ENCODE measurements at regions not wholly inside any gene's neighbourhood (a gene's known extent, or its start where the extent isn't known, plus 50 kb on each side); places are given as distances from the start of the nearest gene placed in this dataset.

DNA sequence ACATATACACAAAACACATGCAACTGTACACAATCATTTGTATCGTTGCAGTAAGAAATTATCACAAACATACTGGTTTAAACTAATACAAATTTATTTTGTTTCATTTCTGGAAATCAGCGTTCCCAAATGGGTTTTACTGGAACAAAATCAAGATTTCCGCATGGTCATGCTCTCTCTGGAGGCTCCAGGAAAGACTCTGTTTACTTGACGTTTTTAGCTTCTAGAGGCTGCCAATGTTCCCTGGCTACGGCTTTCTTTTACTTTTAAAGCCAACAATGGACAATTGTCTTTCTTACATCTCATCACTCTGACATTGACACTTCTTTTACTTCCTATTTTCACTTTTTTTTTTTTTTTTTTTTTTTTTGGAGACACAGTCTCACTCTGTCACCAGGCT is 793.1 kb downstream of the CDH9 start:
- intact Hi-C loops (cut with DNase I): no loop called here
- 25% methylated on average over 5 of the region's 5 CpGs for WGBS
- TF ChIP-seq POLR2A (IDR thresholded peaks at IDR 0.05): no peak
- peak; percentile 51 for TF ChIP-seq POLR2AphosphoS5 (IDR thresholded peaks at IDR 0.05)
- H3K27ac ChIP-seq: no peak overlapping the region
- DNase-seq (ENCODE audit: low spot score): no peak
- H3K4me1 ChIP-seq (replicated peaks): no peaks in the 10 kb centered on the region
- no peaks in the 10 kb centered on the region for H3K9me3 ChIP-seq
- H3K27me3 ChIP-seq (replicated peaks; ENCODE audit: insufficient read depth): no peaks in the 10 kb centered on the region
- no peaks in the 10 kb centered on the region for H3K36me3 ChIP-seq
- no peak overlapping the region for H3K4me3 ChIP-seq

DNA sequence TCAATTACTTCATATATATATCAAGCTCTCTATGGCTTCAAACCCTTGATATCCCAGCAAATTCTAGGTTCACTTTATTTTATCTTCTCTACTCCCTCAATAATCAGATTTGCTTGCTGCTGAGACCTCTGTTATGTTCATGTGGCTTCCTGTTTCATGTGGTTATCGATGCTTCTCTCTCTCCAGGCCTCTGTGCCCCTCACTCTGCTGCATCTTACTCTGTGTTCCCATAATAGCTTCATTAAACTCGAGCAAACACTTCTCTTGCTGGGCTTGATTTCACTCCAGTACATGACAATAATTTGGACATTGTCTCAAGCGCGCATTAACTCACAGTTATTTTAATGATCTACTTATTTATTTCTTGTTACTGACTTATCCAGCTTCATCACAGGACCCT is 798.8 kb downstream of the CDH9 start:
- WGBS: 65% methylated on average over 4 of the region's 4 CpGs
- intact Hi-C loops (cut with DNase I): no loop called here
- DNase-seq (ENCODE audit: low spot score): no peak
- no peaks in the 10 kb centered on the region for H3K9me3 ChIP-seq
- no peaks in the 10 kb centered on the region for H3K4me1 ChIP-seq (replicated peaks)
- H3K27me3 ChIP-seq (replicated peaks; ENCODE audit: insufficient read depth): no peaks in the 10 kb centered on the region
- H3K27ac ChIP-seq: no peak overlapping the region
- TF ChIP-seq POLR2AphosphoS5 (IDR thresholded peaks at IDR 0.05) (no peak), POLR2A (IDR thresholded peaks at IDR 0.05) (no peak)
- TF ChIP-seq, protein P1, sequence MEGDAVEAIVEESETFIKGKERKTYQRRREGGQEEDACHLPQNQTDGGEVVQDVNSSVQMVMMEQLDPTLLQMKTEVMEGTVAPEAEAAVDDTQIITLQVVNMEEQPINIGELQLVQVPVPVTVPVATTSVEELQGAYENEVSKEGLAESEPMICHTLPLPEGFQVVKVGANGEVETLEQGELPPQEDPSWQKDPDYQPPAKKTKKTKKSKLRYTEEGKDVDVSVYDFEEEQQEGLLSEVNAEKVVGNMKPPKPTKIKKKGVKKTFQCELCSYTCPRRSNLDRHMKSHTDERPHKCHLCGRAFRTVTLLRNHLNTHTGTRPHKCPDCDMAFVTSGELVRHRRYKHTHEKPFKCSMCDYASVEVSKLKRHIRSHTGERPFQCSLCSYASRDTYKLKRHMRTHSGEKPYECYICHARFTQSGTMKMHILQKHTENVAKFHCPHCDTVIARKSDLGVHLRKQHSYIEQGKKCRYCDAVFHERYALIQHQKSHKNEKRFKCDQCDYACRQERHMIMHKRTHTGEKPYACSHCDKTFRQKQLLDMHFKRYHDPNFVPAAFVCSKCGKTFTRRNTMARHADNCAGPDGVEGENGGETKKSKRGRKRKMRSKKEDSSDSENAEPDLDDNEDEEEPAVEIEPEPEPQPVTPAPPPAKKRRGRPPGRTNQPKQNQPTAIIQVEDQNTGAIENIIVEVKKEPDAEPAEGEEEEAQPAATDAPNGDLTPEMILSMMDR (IDR thresholded peaks at IDR 0.05): no peak
- H3K36me3 ChIP-seq: no peaks in the 10 kb centered on the region
- no peak overlapping the region for H3K4me3 ChIP-seq

DNA sequence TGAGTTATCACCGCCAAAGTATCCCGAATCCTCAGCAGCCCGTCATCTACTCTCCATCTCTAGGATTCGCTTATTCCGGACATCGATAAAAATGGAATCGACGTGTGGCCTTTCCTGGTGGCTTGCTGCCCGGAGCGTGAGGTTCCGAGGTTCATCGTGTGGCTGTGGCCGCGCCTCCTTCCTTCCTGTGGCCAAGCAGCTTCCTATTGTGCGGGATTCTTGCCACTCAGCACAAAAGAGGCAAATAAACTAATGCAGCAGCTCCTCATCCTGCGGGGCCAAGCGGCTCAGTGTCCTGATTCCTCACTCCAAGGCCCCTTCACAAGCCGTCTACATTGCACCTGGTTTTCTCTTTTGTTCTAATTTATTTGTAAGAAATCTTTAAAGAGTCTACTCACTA is 800.9 kb downstream of the CDH9 start:
- DNase-seq (ENCODE audit: low spot score): no peak
- no peaks in the 10 kb centered on the region for H3K4me1 ChIP-seq (replicated peaks)
- no peaks in the 10 kb centered on the region for H3K36me3 ChIP-seq
- H3K27me3 ChIP-seq (replicated peaks; ENCODE audit: insufficient read depth): no peaks in the 10 kb centered on the region
- no peak overlapping the region for H3K4me3 ChIP-seq
- no peak overlapping the region for H3K27ac ChIP-seq
- intact Hi-C loops (cut with DNase I): no loop called here
- WGBS: 93% methylated on average over 18 of the region's 18 CpGs
- TF ChIP-seq POLR2A (IDR thresholded peaks at IDR 0.05) (no peak), POLR2AphosphoS5 (IDR thresholded peaks at IDR 0.05) (no peak)
- TF ChIP-seq, protein P1 (IDR thresholded peaks at IDR 0.05): no peak
- no peaks in the 10 kb centered on the region for H3K9me3 ChIP-seq

DNA sequence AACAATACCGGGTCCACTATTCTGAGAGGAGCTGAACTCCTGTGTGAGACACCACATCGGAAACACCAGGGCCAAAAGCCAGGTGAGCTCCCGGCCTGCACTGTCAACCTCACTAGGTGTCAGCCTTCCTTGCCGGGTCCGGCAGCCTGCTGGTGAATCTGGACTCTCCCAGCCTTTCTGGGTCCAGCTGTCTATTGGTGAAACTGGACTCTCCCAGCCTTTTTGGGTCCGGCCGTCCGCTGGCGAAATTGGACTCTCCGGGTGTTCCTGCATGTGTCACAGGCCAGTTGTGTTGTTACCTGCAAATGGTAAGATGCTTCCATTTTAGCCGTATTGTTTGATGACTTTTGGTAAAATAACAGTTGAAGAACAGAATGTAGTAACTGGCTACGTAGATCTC is 801.5 kb downstream of the CDH9 start:
- Histone ChIP-seq H3K4me3 (no peak overlapping the region), H3K36me3 (no peaks in the 10 kb centered on the region), H3K4me1 (replicated peaks) (no peaks in the 10 kb centered on the region), H3K27me3 (replicated peaks; ENCODE audit: insufficient read depth) (no peaks in the 10 kb centered on the region), H3K9me3 (no peaks in the 10 kb centered on the region), H3K27ac (no peak overlapping the region)
- no peak for DNase-seq (ENCODE audit: low spot score)
- 96% methylated on average over 12 of the region's 12 CpGs for WGBS
- intact Hi-C loops (cut with DNase I): no loop called here
- TF ChIP-seq, protein P1 (IDR thresholded peaks at IDR 0.05): no peak
- TF ChIP-seq POLR2A (IDR thresholded peaks at IDR 0.05): no peak

DNA sequence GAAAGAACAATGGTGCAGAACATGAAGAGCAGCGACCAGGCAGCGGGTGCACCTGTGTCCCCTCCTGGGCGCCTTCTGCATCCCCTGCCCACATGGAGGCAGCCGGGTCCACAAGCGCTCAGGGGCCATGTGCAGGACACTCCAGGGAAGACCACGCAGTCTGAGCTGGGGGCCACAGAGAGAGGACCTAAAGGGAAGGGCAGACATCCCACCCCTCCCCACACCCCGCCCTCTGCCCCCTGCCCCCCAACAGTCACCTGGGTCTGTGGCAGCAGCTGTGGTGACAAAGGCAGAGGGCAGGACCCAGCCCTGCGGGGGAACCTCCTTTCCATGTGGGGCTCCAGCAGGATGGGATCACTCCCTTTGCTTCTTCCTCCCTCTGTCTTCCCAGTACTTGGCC is 805.7 kb downstream of the CDH9 start:
- TF ChIP-seq POLR2A (IDR thresholded peaks at IDR 0.05) (no peak), POLR2AphosphoS5 (IDR thresholded peaks at IDR 0.05) (no peak)
- TF ChIP-seq, protein P1 (IDR thresholded peaks at IDR 0.05): no peak
- Histone ChIP-seq H3K27me3 (replicated peaks; ENCODE audit: insufficient read depth) (no peaks in the 10 kb centered on the region), H3K27ac (no peak overlapping the region), H3K9me3 (no peaks in the 10 kb centered on the region), H3K4me1 (replicated peaks) (no peaks in the 10 kb centered on the region), H3K4me3 (no peak overlapping the region), H3K36me3 (no peaks in the 10 kb centered on the region)
- intact Hi-C loops (cut with DNase I): no loop called here
- no peak for DNase-seq (ENCODE audit: low spot score)
- 89% methylated on average over 7 of the region's 8 CpGs for WGBS

Measured in prostate gland (tissue), 2 donors.